A549 (cell line): ENCODE measurements at regions not wholly inside any gene's neighbourhood (a gene's known extent, or its start where the extent isn't known, plus 50 kb on each side); places are given as distances from the start of the nearest gene placed in this dataset.
"Not testable (repeated sequence)": the region's sequence is repeated elsewhere in the genome, so short reads cannot be mapped to it uniquely, and the experiment has no call there.

ENCODE experiments used
- ATAC-seq, 2 experiments: fragments of 200-7000 bp in 1 of 2; fragments of >200 bp in 1 of 2; cut with Nextera tagmentation in 1 of 2; cut with Tn5 transposase in 1 of 2; 3 replicates each; pipeline versions ENCODE4 v1.8.0 to v1.9.1; 2018 to 2020; ENCODE audit warnings: mild to moderate bottlenecking in 1 of 2, moderate library complexity in 1 of 2
- CTCF ChIA-PET: fragments of 300-600 bp; sonication (Branson Sonifier 250); formaldehyde crosslinking; extraction: SDS; loops from one replicate; lab custom pipeline; 2021; ENCODE audit warnings: antibody characterized with exemption, inconsistent platforms; lab: Yijun Ruan, JAX
- POLR2A ChIA-PET: fragments of 350-600 bp; formaldehyde crosslinking; extraction: SDS; loops from one replicate; lab custom pipeline; 2021; ENCODE audit warnings: antibody characterized with exemption, inconsistent platforms; lab: Yijun Ruan, JAX
- DNase-seq, 2 experiments: peaks; one replicate each; pipeline versions ENCODE4 v3.0.0 to v3.0.0-alpha.2; 2011 to 2016; ENCODE audit warnings: low read depth in 1 of 2, low spot score in 1 of 2
- FAIRE-seq: peaks from 2 replicates; lab custom pipeline; 2011; peaks lifted over from hg19 to GRCh38; lab: Jason Lieb, UNC
- H3K27ac ChIP-seq, 2 experiments: fragments of >200 bp; sonication (Bioruptor Twin); formaldehyde crosslinking; 3 replicates each; pipeline ENCODE4 v1.5.1; 2016 to 2017
- H3K4me1 ChIP-seq: fragments of >200 bp; sonication (Bioruptor Twin); formaldehyde crosslinking; 3 replicates; pipeline ENCODE4 v1.6.1; 2016
- H3K4me2 ChIP-seq: fragments of >200 bp; sonication (Bioruptor Twin); formaldehyde crosslinking; 3 replicates; pipeline ENCODE4 v1.6.1; 2016
- H3K4me3 ChIP-seq: fragments of >200 bp; sonication (Bioruptor Twin); formaldehyde crosslinking; 3 replicates; pipeline ENCODE4 v1.5.1; 2016
- H3K9me3 ChIP-seq: fragments of >200 bp; sonication (Bioruptor Twin); formaldehyde crosslinking; 3 replicates; pipeline ENCODE4 v1.6.1; 2016
- BCL3 ChIP-seq: fragments of >200 bp; sonication (Bioruptor Twin); formaldehyde crosslinking; IDR thresholded peaks from 3 replicates; pipeline ENCODE4 v1.6.1; 2016
- CBX8 ChIP-seq: fragments of 200-600 bp; sonication (generic); IDR thresholded peaks from 2 replicates; pipeline ENCODE4 v1.6.1; 2016
- CHD2 ChIP-seq: fragments of 150-350 bp; IDR thresholded peaks from 2 replicates; pipeline ENCODE4 v1.6.1; 2014; ENCODE audit warnings: low read length; ENCODE audit not compliant: partially characterized antibody
- E2F6 ChIP-seq: IDR thresholded peaks from 2 replicates; pipeline ENCODE4 v1.6.1; 2012; ENCODE audit warnings: low read depth, borderline replicate concordance
- FOSB ChIP-seq: fragments of 250-450 bp; sonication (Bioruptor Pico); IDR thresholded peaks from 2 replicates; pipeline ENCODE4 v1.5.0; 2020; ENCODE audit warnings: mild to moderate bottlenecking, moderate library complexity
- FOSL2 ChIP-seq, 2 experiments: fragments of 450-650 bp in 1 of 2; fragments of >200 bp in 1 of 2; sonication (Bioruptor Twin) in 1 of 2; formaldehyde crosslinking; IDR thresholded peaks; 2 replicates each; pipeline versions ENCODE4 v1.5.0 to v1.6.1; 2016 to 2020; ENCODE audit warnings: mild to moderate bottlenecking in 1 of 2, moderate library complexity in 1 of 2
- GATA3 ChIP-seq: IDR thresholded peaks from 2 replicates; pipeline ENCODE4 v1.6.1; 2012; ENCODE audit warnings: borderline replicate concordance
- HOXB5 ChIP-seq: fragments of 250-450 bp; sonication (Bioruptor Pico); IDR thresholded peaks from 2 replicates; pipeline ENCODE4 v1.5.0; 2020; ENCODE audit warnings: mild to moderate bottlenecking, moderate library complexity
- KDM1A ChIP-seq: fragments of 200-600 bp; sonication (generic); IDR thresholded peaks from 2 replicates; pipeline ENCODE4 v1.6.1; 2016; ENCODE audit warnings: low read depth, mild to moderate bottlenecking
- MAZ ChIP-seq: fragments of 150-350 bp; IDR thresholded peaks from 2 replicates; pipeline ENCODE4 v1.6.1; 2014; ENCODE audit warnings: antibody characterized with exemption, low read depth, low read length, borderline replicate concordance
- NR3C1 ChIP-seq: fragments of >200 bp; sonication (Bioruptor Twin); formaldehyde crosslinking; IDR thresholded peaks from 3 replicates; pipeline ENCODE4 v1.6.1; 2017
- PHF8 ChIP-seq: fragments of 200-600 bp; sonication (generic); IDR thresholded peaks from 2 replicates; pipeline ENCODE4 v1.6.1; 2016; ENCODE audit warnings: low read depth, mild to moderate bottlenecking, antibody characterized with exemption, moderate library complexity, borderline replicate concordance
- POLR2A ChIP-seq: IDR thresholded peaks from 2 replicates; pipeline ENCODE4 v1.6.1; 2012; ENCODE audit warnings: mild to moderate bottlenecking, low read length
- RAD21 ChIP-seq, 2 experiments: fragments of >200 bp in 1 of 2; sonication (Bioruptor Twin) in 1 of 2; formaldehyde crosslinking in 1 of 2; IDR thresholded peaks in 1 of 2; conservative IDR thresholded peaks in 1 of 2; 2 replicates in 1 of 2; 3 replicates in 1 of 2; pipeline ENCODE4 v1.6.1; 2012 to 2018; ENCODE audit warnings: inconsistent platforms in 1 of 2
- RCOR1 ChIP-seq: fragments of 150-350 bp; IDR thresholded peaks from 2 replicates; pipeline ENCODE4 v1.6.1; 2014; ENCODE audit warnings: antibody characterized with exemption, low read length, low read depth
- TFCP2L1 ChIP-seq: fragments of 250-450 bp; sonication (Bioruptor Pico); IDR thresholded peaks from 2 replicates; pipeline ENCODE4 v1.5.0; 2021; ENCODE audit warnings: mild to moderate bottlenecking
- TP53 ChIP-seq: fragments of 250-450 bp; sonication (Bioruptor Pico); IDR thresholded peaks from 2 replicates; pipeline ENCODE4 v1.5.0; 2021; ENCODE audit warnings: mild to moderate bottlenecking, moderate library complexity
- WGBS: methylation state at CpG from one replicate; pipeline ENCODE4 v1.1.6; 2017; ENCODE audit errors: missing lambda C conversion rate; 5-methylcytosine and 5-hydroxymethylcytosine counted together
- TF ChIP-seq, protein P1 (sequence below): IDR thresholded peaks from 2 replicates; pipeline ENCODE4 v1.6.1; 2012
- TF ChIP-seq, protein P2 (sequence below): fragments of >200 bp; sonication (Bioruptor Twin); formaldehyde crosslinking; IDR thresholded peaks from 2 replicates; pipeline ENCODE4 v1.6.1; 2016
- TF ChIP-seq, protein P3 (sequence below): fragments of 200-600 bp; sonication (generic); IDR thresholded peaks from 2 replicates; pipeline ENCODE4 v1.6.1; 2016; ENCODE audit warnings: antibody characterized with exemption, mild to moderate bottlenecking, moderate library complexity

GRCh38 chr6:144500892-144501291 is 215.8 kb downstream of the UTRN start:
- FAIRE-seq (no peak), ATAC-seq (no peak), DNase-seq (no peak)
- Histone ChIP-seq H3K4me2 (no peak overlapping the region), H3K4me3 (no peak overlapping the region), H3K27ac (no peak overlapping the region), H3K9me3 (no peaks in the 10 kb centered on the region; the same call in 2 of the 3 replicates), H3K4me1 (no peaks in the 10 kb centered on the region)
- POLR2A ChIA-PET, result no interaction called here
- WGBS, result 81% methylated on average over 3 of the region's 3 CpGs
- no peak for TF ChIP-seq TFCP2L1 (CRISPR knock-in tag)
- no peak for TF ChIP-seq MAZ
- TF ChIP-seq RCOR1, result no peak
- no peak for TF ChIP-seq POLR2A
- TF ChIP-seq BCL3, result no peak
- TF ChIP-seq GATA3, result no peak
- TF ChIP-seq, protein P1, sequence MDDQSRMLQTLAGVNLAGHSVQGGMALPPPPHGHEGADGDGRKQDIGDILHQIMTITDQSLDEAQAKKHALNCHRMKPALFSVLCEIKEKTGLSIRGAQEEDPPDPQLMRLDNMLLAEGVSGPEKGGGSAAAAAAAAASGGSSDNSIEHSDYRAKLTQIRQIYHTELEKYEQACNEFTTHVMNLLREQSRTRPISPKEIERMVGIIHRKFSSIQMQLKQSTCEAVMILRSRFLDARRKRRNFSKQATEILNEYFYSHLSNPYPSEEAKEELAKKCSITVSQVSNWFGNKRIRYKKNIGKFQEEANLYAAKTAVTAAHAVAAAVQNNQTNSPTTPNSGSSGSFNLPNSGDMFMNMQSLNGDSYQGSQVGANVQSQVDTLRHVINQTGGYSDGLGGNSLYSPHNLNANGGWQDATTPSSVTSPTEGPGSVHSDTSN, result no peak
- no peak for TF ChIP-seq KDM1A
- no peak for TF ChIP-seq RAD21 (conservative IDR thresholded peaks at IDR 0.05 in 1 of 2, IDR thresholded peaks at IDR 0.05 in 1 of 2)
- no peak for TF ChIP-seq FOSL2 (IDR thresholded peaks at IDR 0.05)
- no peak for TF ChIP-seq FOSL2 (CRISPR knock-in tag; IDR thresholded peaks at IDR 0.05)
- TF ChIP-seq CHD2, result no peak
- TF ChIP-seq CBX8, result no peak
- no peak for TF ChIP-seq PHF8
- TF ChIP-seq, protein P2, sequence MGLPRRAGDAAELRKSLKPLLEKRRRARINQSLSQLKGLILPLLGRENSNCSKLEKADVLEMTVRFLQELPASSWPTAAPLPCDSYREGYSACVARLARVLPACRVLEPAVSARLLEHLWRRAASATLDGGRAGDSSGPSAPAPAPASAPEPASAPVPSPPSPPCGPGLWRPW, result no peak
- no peak for TF ChIP-seq NR3C1
- TF ChIP-seq, protein P3, sequence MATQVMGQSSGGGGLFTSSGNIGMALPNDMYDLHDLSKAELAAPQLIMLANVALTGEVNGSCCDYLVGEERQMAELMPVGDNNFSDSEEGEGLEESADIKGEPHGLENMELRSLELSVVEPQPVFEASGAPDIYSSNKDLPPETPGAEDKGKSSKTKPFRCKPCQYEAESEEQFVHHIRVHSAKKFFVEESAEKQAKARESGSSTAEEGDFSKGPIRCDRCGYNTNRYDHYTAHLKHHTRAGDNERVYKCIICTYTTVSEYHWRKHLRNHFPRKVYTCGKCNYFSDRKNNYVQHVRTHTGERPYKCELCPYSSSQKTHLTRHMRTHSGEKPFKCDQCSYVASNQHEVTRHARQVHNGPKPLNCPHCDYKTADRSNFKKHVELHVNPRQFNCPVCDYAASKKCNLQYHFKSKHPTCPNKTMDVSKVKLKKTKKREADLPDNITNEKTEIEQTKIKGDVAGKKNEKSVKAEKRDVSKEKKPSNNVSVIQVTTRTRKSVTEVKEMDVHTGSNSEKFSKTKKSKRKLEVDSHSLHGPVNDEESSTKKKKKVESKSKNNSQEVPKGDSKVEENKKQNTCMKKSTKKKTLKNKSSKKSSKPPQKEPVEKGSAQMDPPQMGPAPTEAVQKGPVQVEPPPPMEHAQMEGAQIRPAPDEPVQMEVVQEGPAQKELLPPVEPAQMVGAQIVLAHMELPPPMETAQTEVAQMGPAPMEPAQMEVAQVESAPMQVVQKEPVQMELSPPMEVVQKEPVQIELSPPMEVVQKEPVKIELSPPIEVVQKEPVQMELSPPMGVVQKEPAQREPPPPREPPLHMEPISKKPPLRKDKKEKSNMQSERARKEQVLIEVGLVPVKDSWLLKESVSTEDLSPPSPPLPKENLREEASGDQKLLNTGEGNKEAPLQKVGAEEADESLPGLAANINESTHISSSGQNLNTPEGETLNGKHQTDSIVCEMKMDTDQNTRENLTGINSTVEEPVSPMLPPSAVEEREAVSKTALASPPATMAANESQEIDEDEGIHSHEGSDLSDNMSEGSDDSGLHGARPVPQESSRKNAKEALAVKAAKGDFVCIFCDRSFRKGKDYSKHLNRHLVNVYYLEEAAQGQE, result no peak
- no peak for TF ChIP-seq FOSB (CRISPR knock-in tag)
- no peak for TF ChIP-seq HOXB5 (CRISPR knock-in tag)
- TF ChIP-seq E2F6, result no peak
- TF ChIP-seq TP53, result no peak
- CTCF ChIA-PET, result no interaction called here

- FAIRE-seq, H3K4me2 ChIP-seq, H3K4me1 ChIP-seq, ATAC-seq, H3K9me3 ChIP-seq, H3K4me3 ChIP-seq, POLR2A ChIA-PET, DNase-seq, H3K27ac ChIP-seq: not testable (repeated sequence)
- CTCF ChIA-PET, result interaction anchor here (0.6 kb wide), 1 partner anchor 187 kb away, joined by 3 read pairs; no protein-coding TSS in a partner anchor
- 93% methylated on average over 4 of the region's 4 CpGs for WGBS
Observed at GRCh38 chr6:144505214-144505613, 220.1 kb downstream of the UTRN start.

DNA sequence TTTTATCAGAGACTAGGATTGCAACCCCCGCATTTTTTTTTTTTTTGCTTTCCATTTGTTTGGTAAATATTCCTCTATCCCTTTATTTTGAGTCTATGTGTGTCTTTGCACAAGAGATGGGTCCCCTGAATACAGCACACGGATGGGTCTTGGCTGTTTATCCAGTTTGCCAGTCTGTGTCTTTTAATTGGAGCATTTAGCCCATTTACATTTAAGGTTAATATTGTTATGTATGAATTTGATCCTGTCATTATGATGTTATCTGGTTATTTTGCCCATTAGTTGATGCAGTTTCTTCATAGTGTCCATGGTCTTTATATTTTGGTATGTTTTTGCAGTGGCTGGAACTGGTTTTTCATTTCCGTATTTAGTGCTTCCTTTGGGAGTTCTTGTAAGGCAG is 220.9 kb downstream of the UTRN start:
- POLR2A ChIA-PET, FAIRE-seq, H3K9me3 ChIP-seq, H3K4me1 ChIP-seq, H3K4me2 ChIP-seq, DNase-seq, H3K4me3 ChIP-seq, H3K27ac ChIP-seq, ATAC-seq: not testable (repeated sequence)
- 91% methylated on average over 3 of the region's 3 CpGs for whole genome bisulfite sequencing
- CTCF ChIA-PET, result interaction anchor here (0.6 kb wide), 1 partner anchor 188 kb away, joined by 3 read pairs; no protein-coding TSS in a partner anchor

GRCh38 chr6:144507772-144508312 is 222.7 kb downstream of the UTRN start:
- POLR2A ChIA-PET, ATAC-seq: not testable (repeated sequence)

More at GRCh38 chr6:144507772-144508312, 222.7 kb downstream of the UTRN start:
- DNase-seq, H3K4me3 ChIP-seq, H3K27ac ChIP-seq, H3K4me1 ChIP-seq, H3K4me2 ChIP-seq, FAIRE-seq, H3K9me3 ChIP-seq, CTCF ChIA-PET: not testable (repeated sequence)
- 100% methylated on average over 3 of the region's 6 CpGs for WGBS
